ENCODE measurements at regions not wholly inside any gene's neighbourhood (a gene's known extent, or its start where the extent isn't known, plus 50 kb on each side); places are given as distances from the start of the nearest gene placed in this dataset.

- DNase-seq: no peak
These were observed 66.1 kb upstream of the TBCA start for GRCh38 chr5:77842243-77842642.

DNA sequence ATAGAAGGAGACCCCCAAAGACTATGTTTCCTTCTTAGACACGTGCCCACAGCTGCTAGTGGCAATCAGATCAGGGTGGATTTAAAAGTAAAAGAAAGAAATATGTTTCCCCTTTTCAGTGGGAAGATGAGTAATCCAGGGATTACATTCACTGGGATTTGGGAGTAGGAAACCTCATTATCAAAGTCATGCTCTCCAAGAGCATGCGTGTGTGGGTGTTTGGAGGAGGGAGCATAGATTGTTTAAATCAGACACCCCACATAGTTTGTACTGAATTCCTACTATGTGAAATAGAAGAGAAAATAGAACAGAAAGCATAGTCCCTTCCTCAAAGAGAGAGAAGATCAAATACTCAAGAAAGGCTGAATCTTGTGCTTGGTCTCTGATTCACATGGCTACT lies 65.5 kb upstream of the TBCA start:
- no peak for DNase-seq

DNA sequence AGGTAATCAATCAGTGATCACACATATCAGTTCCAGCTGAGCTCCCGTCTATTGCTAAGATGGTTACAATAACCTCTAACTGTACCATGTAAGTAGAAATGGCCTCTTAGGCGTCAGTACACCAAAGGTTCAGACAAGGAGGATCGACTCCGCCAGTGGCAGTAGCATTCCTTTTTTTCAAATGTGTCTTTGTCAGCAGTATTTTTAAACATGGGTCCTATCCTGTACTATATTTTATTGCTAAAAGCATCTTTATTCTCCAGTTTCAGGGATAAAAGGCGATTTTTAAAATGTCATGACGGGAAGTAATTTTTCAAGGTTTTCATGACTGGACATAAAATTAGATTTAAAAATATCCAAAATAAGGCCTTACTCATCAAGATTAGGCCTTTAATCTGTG lies 64.8 kb upstream of the TBCA start:
- no peak for DNase-seq

DNA sequence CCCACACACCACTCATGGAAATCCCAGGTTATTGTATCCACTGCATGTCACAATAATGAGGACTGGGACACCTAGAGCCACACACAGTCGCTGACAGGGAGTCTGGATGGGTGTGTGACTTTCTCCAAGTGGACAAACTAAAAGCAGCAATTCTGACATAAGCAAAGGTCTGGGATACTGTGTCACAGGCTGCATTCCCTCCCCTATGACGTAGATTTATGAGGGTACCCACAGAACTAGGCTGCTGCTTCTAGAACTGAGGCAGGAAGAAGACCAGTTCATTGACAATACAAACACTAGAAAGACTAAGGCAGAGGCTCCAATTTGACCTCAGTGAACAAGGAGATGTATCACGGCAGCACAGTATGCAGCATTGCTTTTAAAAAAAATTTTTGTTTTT lies 63.6 kb upstream of the TBCA start:
- no peak for DNase-seq

DNA sequence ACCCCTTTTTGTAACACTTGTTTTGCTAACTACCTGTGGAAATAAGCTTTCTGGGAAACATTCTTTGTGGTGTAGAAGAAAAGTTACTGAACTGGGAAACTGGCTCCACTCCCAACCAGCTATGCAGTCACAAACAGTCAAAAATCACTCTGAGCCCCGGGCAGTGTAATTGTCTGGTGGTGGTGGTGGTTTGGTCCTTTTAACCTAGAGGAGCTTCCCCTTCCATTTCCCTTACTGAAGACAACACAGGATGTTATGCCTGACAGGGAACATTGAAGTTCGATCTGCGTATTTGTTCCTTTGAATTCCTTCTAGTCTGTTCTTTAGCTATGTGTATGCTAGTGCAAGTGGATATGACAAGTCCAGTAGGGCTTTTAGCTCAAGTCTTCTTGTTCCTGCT lies 56.8 kb upstream of the TBCA start:
- no peak for DNase-seq

GRCh38 chr5:77832166-77832770 lies 56.1 kb upstream of the TBCA start:
- DNase-seq: no peak

DNA sequence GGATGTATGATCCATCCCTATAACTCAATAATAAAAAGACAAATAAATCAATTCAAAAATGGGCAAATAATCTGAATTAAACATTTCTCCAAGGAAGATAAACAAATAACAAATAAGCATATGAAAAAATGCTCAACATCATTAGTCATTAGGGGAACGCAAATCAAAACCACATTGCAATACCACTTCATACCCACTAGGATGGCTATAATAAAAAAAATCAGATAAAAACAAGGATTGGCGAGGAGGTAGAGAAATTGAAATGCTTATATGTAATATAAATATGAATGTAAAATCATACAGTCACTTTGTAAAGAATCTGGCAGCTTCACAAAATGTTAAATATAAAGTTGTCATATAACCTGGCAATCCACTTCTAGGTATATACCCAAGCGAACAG lies 52.3 kb upstream of the TBCA start:
- DNase-seq: no peak
